ENCODE measurements at regions not wholly inside any gene's neighbourhood (a gene's known extent, or its start where the extent isn't known, plus 50 kb on each side); places are given as distances from the start of the nearest gene placed in this dataset.

DNA sequence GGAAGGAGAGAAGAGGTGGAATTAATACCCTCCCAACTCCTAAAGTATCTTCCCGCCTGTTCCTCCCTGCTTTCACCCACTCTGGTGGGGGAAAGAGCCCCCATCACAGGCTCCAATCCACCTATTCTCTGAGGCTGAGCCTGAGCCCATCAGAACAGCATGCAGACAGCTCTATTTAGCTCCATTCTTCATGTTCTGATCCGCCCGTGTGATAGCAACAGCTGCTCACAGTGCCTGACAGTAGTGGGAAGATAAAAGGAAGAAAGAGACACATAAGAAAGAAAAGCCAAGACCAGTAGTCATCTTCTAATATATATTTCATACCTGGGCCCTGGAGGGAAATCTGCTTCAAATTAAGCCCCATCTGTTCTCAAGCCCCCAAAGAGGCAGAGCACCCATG lies 80.3 kb upstream of the AKIP1 start:
- TF ChIP-seq, protein P1, sequence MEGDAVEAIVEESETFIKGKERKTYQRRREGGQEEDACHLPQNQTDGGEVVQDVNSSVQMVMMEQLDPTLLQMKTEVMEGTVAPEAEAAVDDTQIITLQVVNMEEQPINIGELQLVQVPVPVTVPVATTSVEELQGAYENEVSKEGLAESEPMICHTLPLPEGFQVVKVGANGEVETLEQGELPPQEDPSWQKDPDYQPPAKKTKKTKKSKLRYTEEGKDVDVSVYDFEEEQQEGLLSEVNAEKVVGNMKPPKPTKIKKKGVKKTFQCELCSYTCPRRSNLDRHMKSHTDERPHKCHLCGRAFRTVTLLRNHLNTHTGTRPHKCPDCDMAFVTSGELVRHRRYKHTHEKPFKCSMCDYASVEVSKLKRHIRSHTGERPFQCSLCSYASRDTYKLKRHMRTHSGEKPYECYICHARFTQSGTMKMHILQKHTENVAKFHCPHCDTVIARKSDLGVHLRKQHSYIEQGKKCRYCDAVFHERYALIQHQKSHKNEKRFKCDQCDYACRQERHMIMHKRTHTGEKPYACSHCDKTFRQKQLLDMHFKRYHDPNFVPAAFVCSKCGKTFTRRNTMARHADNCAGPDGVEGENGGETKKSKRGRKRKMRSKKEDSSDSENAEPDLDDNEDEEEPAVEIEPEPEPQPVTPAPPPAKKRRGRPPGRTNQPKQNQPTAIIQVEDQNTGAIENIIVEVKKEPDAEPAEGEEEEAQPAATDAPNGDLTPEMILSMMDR (IDR thresholded peaks at IDR 0.05), result no peak
- TF ChIP-seq POLR2A (IDR thresholded peaks at IDR 0.05), result no peak
